GM04504 (cell line): ENCODE measurements at regions not wholly inside any gene's neighbourhood (a gene's known extent, or its start where the extent isn't known, plus 50 kb on each side); places are given as distances from the start of the nearest gene placed in this dataset.

Experiments used
- DNase-seq: peaks from one replicate; pipeline ENCODE4 v3.0.0-alpha.2; 2012; ENCODE audit warnings: low read depth

DNA sequence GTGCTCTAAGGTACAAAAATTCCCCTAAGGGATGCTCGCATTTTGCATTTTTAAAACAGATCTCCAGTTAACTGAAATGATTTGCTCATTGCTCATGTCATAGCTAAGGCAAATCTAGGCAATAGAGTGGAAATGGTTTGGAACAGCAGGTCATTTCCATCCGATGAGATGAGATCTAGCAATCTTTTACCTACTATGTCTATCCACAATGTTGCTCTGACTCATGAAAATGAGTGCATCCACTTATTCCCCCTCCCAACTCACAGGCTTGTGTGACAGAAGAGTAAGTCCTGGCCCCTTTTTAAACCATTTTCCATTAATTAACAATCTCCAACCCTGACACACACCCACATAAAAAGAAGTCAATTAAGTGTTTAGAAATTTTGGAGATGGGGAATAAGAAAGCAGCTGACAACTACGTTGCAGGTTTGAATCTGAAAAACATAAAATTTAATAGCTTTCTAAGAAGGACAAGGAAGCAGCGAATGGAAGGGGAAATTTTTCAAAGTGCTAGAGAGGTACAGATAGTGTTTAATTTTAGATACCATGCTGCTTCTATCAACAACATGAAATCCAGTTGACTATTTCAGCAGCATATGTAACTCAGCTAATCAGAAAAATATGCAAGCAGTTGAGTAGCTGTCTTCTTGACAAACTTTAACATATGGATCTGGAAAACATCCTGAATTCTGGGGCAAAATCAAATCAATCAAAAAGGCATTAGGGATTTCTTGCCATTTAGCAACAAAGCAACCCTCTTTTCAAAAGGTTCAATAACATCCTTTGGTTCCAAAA is 112.0 kb downstream of the TMCO5A start:
- DNase-seq = no peak

DNA sequence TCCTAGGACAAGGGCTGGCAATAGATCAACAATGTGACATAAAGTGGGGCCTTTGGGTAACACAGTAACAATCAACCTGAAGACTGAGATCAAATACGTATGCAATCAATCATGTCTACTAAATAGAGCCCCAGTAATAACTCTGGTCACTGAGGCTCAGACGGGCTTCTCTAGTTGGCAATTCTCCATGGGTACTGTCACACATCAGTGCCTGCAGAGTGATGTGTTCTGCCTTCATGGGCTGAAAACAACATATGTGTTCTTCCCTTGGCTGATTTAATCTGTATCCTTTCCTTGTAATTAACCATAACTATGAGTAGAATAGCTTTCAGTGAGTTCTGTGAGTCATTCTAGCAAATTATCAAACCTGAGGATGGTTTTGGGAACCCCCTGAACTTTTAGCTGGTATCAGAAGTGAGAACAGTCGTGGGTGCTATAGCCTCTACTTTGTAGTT is 113.6 kb downstream of the TMCO5A start:
- DNase-seq = no peak

DNA sequence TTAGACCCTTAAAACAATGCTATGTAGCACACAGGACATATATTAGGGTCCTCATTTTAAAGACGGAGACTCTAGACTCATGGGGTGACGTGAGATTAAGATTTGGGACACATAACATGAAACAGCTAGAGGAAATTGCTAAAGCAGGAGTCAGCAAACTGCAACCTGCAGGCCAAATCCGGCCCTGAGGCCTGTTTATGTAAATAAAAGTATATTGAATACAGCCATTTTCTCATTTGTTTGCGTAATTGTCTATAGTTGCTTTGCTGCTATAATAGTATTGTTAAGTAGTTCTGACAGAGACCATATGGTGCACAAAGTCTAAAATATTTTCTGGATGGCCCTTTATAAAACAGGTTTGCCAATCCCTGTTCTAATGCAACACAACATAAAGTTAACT is 115.5 kb downstream of the TMCO5A start:
- DNase-seq = no peak

DNA sequence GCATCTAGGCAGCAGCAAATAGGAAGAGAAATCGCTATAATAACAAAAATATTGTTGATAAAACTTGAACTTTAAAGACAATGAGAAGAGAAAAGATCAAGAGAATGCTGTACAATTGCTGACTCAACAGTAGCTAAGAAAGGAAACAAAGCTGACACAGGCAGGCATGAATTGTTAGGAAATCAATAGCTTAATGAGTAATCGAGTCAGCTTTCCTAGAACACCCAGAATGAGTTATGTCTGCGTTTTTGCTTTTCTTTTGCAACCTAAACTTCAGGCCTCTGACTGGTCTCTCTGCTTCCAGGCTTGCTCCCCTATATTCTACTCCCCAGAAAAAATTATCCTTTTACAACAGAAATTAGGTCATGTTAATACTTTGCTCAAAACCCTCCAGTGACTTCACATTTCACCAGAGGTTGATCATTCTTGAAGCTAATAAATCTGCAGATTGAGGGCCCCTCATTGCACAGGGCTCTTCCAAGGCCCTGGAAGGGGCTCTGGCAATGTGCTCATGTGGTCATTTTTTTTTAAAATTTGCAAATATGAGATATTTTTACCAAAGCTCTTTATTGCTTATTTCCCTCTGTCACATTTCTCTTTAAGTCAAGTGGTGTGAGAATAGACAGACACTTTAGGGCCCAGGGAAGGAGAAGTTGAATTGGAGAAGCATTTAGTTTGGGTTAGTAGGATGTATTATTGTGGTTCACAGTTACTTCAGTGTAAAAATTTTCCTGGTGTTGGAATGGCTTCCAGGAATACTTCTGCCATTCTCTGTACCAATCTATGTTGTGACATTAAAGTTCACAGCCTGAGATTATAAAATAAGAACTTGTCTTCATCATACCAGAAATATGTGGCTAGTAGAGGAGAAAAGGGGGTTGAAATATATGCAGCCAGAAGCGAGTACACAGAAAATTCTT is 116.3 kb downstream of the TMCO5A start:
- no peak for DNase-seq

DNA sequence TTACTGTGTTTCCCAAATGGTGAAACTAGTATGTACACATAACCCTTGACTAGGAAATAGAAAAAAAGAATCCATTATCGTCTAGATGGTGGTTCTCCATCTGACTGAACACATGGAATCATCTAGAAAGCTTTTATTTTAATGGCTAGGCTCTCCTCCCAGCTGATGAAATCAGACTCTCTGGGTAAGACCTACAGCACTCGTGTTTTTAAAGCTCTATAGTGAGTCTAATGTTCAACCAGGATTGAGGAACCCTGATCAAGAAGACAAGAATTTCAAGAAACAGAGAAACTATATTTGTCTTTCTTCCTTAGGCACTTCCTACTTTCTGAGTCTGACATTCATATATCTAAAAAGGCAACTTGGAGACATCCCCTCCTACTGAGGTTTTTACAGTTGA is 118.8 kb downstream of the TMCO5A start:
- DNase-seq = no peak

DNA sequence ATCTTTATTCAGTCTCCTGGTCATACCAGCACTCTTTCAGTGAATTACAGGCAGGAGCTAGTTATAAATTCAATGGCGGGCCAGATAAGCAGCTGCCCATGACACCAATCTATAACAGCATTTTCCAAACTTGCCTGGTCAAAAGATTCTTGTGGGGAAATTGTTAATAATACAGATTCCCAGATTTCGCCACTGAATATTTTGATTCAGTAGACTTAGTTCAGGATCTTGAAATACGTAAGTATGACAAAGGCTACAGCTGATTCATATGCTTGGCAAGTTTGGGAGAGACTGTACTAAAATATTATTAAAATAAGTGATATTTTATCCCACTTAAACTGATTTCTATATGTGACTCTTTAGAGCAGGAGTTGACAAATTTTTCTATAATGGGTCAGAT is 119.3 kb downstream of the TMCO5A start:
- DNase-seq = no peak

DNA sequence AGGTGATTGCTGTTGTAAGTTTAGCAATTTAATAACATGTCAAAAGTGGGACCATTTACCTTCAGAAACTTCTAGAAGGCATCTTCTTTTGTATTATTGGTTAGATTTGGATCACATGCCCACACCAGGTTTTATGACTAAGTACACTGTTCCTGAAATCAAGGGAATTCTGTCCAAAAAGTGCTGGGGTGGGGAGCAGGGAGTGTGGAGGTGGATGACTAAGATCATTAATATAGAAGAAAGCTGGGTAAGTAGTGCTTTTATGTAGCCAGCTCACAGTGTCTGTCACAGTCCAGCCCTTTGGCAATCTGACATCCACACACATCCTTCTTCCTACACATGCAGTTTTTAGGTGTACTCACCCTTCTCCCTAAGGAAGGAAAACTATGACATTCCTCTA is 120.0 kb downstream of the TMCO5A start:
- no peak for DNase-seq

DNA sequence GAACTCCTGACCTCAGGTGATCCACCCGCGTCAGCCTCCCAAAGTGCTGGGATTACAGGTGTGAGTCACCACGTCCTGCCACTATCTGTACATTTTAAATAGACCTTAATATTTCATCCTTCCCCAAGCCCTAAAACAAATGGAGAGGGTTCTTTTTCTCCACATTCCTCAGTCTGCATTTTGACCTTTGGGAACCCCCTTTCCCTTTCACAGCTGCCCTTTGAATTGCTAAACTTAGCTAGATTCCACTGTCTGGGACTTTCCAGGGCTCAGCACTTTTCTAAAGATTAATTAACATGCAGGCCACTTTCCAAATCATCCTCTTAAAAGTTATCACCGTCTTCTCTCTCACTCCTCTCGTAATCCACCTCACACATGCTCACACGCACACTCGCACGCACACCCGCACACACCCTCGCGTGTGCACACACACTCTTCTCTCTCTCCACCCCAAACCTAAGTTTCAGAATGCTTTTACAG is 124.2 kb downstream of the TMCO5A start:
- no peak for DNase-seq

DNA sequence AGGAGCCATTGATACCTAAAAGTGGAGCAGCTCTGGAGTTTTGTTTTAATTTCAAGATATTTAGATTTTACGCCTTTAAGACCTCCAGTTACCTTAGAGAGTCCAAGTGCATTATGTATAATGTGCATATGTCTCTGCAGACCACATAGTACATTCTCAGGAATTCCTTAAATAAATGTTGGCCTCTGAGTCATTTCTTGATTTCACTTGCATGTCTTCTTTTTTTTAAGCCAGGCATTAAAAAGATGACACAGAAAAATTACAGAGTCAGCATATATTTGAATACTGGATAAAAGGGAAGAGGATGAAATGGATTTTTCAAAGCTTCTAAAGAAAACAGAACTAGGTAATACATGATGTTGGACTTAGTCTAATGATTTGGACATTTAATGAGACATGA is 125.2 kb downstream of the TMCO5A start:
- no peak for DNase-seq

DNA sequence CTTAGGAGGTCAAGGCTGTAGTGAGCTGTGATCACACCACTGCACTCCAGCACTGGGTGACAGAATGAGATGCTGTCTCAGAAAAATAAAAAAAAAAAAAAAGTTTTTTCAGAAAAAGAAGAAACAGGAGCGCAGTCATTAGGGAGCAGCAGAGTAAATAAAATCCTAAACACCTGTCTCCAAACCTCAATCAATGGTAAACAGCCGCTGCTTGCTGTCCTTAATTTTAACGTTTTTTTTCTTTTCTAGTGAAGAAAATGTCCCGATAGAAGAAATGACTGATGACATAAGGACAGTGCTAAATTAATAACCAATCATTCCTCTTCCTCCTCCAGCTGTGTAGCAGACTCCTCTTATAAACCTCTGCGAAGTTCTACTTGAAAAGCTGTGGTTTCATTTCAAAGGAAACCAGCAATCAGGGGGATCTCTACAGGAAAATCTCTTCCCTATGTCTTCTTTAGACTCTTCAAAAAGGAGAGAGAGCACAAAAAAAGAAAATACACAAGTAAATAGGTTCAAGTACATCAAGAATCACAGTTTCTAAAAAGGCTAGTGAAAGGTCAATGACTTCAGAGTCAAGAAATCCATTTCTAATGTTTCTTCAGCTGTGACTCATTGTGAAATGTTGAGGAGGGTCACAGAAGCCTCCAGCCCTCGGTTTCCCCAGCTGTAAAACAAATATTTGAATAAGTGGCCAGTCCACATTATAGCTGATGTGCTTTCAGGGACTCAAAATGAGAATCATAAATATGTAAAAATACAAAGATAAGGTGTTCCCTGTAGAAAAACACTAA is 127.6 kb downstream of the TMCO5A start:
- DNase-seq = no peak

DNA sequence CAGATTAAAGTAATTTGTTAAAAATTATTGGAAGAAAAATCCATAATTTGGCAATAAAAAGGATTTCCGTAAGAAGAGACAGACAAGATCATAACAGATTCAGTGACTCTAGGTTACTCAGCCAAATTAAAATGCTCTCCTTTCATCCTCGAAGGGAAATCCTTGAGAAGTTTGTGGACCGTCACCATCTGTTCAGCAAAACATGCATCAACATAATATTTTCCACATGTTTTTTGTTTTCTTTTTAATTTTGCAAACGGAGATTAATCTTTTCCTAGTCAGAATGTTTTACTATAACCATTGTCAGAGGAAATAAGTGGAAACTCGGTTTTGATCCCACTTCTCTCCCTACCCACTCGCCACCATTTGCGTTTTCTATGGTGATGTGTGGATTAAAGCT is 128.3 kb downstream of the TMCO5A start:
- no peak for DNase-seq

DNA sequence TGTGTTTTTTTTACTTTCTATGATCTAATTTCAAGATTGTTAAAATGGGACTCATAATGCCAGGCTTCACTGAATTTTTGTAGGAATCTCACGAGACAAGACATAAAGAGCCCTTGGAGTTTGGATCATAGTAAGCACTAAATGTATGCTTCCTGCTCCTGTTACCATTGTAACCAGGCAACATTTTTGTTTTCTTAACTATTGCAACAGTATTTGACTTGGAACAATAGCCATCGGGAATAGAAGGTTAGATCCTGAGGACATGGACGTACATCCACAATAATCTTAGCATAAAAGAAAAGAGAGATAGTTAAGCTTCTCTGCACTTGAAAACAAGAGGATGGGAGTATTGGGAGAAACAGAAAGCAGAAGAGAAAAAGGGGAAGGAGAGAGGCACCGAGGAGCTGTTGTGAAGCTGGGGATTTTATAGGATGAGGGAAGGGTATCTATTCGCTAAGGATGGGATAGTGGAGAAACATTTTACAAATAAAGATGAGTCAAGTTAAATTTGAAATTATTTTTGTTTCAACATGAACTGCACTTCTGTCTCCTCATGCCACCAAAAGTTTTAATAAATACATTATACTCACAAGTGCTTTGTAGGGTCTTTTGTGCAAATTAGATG is 131.4 kb downstream of the TMCO5A start:
- no peak for DNase-seq

DNA sequence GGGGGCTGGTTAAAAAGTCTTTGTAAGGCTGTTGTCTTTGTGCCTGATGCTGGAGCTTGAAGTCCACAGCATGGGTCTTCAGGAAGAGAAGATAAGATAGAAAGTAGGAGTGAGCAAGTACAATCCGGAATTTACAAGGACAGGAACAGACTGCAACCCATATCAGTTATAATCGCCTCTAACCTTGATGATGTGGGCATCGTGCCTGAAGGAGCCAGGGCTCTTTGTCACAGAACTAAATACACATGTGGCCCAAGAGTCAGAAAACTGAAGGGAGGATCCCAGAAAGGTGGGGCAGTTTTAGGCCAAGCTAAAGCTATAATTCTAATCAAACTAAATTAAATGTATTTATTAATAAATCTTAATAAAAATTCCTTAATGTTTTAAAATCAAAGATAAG is 132.2 kb downstream of the TMCO5A start:
- DNase-seq = no peak

DNA sequence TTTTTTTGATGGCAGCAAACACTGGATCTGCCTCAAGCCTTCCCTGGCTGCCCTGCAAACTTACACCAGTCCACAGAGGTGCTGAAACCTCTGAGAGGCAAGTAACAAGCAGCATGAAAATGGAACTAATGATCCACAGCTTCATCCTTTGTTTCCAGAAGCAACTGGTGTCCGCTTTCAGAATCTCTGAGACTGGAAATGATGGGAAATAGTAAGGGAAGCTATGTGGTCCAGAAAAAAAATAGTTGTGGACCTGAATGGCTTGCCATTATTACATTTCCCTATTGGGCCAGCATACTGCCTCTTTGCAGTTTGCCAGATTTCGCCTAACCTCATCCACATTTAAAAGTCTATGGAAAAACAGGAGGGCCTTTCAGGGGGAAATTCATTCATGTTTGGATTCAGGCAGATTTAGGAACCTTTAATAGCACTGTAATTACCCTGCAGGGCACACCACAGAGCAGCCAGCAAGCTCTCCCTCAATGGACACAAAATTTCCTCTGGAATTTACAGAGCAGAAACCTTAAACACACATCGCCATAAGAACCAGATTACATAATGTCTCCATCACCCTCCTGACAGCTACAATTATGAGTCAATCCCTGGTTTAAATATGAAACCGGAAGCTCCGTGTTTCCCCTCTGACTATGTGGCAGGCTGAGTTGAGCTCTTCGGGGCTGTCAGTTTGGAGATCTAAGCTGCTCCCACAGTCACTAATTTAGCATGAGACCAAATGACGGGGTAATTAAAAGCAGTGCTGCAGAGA is 134.4 kb downstream of the TMCO5A start:
- peak; percentile 52 for DNase-seq

DNA sequence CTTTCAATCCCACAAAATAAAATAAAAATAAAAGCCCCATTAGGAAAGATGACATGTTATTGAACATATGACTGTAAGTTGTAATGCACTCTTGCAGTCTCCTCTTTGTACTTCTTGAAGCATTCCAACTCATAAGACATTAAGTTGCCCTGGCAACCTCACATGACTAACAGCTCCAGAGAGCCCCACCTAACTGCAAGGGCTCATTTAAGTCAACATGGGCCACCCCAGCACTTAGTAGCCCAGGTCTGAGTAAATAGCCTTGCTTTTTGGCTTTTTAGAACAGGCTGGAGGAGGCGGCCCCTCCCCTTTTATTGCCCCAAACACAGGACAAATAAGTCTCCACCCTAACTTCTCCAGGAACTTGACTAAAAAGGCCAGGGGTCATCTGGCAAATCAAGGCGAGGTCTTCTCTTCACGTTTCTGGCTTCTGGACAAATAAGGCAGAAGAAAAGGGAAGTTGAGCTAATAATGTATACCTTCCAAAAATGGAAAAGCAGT is 135.1 kb downstream of the TMCO5A start:
- DNase-seq = peak; percentile 73

DNA sequence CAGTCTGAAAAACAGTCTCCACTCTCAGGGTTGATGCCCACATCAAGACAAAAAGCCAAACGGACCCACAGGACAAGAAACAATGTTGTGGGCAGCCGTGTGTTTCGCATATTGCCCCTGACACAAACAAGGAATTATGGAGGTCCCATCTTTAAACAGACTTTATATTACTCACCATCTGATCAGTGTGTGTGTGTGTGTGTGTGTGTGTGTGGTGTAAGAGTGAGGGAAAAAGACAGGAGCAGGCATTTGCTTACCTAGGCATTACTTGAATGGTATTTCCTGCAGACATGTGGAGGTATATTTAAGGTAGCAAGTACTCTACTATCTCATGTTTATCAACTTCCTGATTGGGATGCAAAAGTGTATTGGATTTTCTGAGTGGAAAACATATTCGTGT is 136.3 kb downstream of the TMCO5A start:
- no peak for DNase-seq

DNA sequence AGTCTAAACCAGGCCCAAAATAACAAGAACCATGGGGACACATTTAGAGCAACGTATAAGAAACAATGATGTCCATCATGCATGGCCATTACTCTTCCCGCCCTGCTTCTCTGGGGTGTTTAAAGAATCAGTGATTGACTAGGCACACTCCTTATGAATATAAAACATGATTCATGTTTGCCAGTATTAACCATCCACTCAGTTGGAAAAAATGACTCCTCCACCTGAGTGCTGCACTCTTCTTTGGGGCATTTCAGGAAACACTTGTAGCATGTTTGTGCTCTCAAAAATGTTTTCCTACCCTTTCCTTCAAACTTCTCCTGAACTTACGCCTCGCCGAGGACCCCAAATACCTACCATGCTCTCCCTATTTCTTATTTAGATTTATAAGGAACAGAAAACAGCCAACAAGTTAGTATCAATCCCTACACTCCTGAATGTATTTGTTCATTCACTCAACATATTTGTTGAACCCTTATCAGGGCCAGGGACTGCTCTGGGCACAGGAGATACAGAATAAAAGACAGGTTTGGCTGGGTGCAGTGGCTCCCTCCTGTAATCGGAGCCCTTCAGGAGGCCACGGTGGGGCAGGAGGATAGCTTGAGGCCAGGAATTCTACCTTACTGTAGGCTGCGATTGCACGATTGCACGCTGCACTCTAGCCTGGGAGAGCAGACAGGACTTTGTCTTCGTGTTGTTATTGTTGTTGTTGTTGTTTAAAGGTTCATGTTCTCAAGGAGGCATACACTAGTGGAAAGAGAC is 137.0 kb downstream of the TMCO5A start:
- no peak for DNase-seq

DNA sequence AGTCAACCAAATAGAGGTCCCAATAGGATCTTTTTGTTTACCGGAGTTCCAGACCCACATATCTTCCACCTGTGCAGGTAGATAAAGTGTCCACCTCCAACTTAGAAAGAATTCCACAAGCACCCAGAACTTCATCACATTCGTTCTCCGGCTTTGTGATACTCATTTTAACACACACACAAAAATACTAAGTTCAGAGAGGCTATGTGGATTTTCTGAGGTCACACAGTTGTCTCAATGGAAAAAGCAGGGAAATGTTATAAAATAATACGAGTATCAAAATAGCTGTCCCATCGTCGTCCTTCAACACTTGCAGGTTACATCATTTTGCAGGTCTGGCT is 137.5 kb downstream of the TMCO5A start:
- DNase-seq = no peak

DNA sequence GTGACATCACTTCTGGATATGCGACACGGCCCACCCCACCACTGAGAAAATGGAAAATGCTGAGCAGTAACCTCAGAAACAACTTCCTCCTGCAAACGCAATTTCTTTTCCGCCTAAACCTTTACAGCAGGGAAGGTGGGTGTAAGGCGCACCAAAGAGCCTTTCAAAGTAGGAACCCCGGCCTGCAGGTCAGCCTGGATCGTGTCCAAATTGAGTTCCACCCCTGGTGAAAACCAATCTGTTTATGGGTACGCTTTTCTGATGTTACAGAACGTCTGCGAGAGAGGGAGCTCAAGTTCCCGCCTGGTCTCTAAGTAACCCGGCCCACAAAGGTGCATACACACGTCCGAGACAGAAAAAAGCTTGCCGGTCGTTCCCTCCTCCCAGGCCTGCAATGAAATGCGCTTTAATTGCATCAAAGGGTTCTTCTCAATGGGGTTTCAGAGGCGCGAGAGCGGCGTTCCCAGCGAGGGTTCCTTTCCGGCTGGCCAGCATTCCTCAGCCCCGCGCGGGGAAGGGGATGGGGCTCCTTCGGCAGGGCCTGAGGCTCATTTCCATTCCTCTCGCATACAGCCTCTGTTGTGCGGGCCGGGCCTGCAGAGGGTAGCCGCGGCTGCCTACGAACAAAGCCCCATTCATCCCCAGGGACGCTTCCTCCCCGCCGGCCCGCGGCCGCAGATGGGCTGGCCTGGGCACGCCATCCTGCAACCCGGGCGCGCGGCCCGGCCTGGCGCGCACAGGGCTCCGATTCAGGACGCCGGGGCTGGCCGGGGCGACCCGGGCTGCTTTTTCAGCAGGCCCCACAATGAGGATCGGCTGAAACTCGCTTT is 138.1 kb downstream of the TMCO5A start:
- peak; percentile 41 for DNase-seq
